ENCODE measurements at regions not wholly inside any gene's neighbourhood (a gene's known extent, or its start where the extent isn't known, plus 50 kb on each side); places are given as distances from the start of the nearest gene placed in this dataset.

DNA sequence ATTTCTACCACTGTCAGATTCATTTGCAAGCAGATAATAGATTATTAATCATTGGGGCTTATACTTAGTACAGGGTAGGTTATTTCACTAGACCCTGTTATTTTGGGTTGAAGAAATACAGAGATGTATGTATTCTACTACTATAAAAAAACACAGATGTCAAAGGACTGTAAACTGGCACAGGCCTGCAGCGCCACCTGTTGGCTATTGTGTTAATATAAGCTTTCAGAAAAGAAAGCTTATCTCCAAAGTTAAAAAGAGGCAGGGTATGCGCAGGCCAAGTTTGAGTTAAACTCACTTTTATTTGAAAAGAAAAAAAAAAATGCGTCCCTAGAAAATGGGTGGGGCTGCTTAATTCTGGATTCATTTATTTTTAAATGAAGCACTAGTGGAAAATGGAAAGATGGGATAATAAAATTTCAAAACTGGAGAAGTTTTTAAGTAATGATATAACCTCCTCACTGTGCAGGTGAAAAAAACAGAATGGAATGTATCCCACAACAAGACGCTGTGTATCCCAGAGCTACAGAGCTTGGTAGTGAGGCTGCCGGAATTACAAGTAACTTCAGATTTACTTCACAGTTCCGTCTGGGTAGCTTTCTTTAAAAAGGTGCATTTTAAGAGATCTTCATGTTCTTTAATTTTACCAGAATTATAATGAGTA lies 407.2 kb upstream of the TGFBR2 start:
- TF ChIP-seq TARDBP (IDR thresholded peaks at IDR 0.05) (no peak), FOXA1 (IDR thresholded peaks at IDR 0.05) (no peak), L3MBTL2 (conservative IDR thresholded peaks at IDR 0.05) (no peak), NFRKB (IDR thresholded peaks at IDR 0.05) (no peak), ZNF384 (IDR thresholded peaks at IDR 0.05) (no peak), FOXM1 (IDR thresholded peaks at IDR 0.05; ENCODE audit: borderline replicate concordance) (no peak), SP1 (IDR thresholded peaks at IDR 0.05) (no peak), LEF1 (IDR thresholded peaks at IDR 0.05; ENCODE audit: borderline replicate concordance) (no peak), ELF4 (IDR thresholded peaks at IDR 0.05) (no peak), HDGF (IDR thresholded peaks at IDR 0.05; ENCODE audit: borderline replicate concordance) (no peak), ARNT (IDR thresholded peaks at IDR 0.05) (no peak), SUZ12 (IDR thresholded peaks at IDR 0.05) (no peak), BHLHE40 (IDR thresholded peaks at IDR 0.05; ENCODE audit: borderline replicate concordance) (no peak), FOXK2 (IDR thresholded peaks at IDR 0.05) (no peak)
- TF ChIP-seq, protein P1, sequence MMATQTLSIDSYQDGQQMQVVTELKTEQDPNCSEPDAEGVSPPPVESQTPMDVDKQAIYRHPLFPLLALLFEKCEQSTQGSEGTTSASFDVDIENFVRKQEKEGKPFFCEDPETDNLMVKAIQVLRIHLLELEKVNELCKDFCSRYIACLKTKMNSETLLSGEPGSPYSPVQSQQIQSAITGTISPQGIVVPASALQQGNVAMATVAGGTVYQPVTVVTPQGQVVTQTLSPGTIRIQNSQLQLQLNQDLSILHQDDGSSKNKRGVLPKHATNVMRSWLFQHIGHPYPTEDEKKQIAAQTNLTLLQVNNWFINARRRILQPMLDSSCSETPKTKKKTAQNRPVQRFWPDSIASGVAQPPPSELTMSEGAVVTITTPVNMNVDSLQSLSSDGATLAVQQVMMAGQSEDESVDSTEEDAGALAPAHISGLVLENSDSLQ (IDR thresholded peaks at IDR 0.05) = no peak
- DNase-seq (ENCODE audit: extremely low spot score) = peak; percentile 32
- CTCF ChIA-PET = interaction anchor here (0.6 to 2.8 kb wide), 12 partner anchors 9 to 510 kb away, joined by 3 to 26 read pairs (median 4); no protein-coding TSS in a partner anchor
- POLR2A ChIA-PET = no interaction called here

DNA sequence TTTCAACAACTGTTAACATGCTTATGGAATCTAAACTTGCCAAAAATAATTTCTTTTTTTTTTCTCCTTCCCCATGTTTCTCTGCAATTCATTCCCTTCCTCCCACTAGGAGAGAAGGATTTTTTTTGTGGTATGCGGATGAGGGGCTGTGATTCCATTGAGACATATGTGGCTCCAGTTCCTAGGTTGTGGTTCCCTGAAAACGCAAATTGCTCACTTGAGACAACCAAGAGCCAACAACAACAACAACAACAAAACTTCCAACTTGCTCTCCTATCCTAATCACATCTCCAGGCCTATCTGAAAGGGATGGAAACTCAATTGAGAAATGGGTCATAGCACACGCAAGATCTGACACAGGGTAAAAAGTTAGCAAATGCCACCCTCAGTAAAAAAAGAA lies 406.5 kb upstream of the TGFBR2 start:
- POLR2A ChIA-PET = no interaction called here
- TF ChIP-seq SP1 (IDR thresholded peaks at IDR 0.05) = no peak
- TF ChIP-seq ZNF384 (IDR thresholded peaks at IDR 0.05) = no peak
- no peak for TF ChIP-seq FOXM1 (IDR thresholded peaks at IDR 0.05; ENCODE audit: borderline replicate concordance)
- no peak for TF ChIP-seq TARDBP (IDR thresholded peaks at IDR 0.05)
- TF ChIP-seq ARNT (IDR thresholded peaks at IDR 0.05) = no peak
- CTCF ChIA-PET = interaction anchor here (0.7 to 1.2 kb wide), 5 partner anchors 9 to 494 kb away, joined by 3 to 12 read pairs (median 4); no protein-coding TSS in a partner anchor
- no peak for DNase-seq (ENCODE audit: extremely low spot score)

DNA sequence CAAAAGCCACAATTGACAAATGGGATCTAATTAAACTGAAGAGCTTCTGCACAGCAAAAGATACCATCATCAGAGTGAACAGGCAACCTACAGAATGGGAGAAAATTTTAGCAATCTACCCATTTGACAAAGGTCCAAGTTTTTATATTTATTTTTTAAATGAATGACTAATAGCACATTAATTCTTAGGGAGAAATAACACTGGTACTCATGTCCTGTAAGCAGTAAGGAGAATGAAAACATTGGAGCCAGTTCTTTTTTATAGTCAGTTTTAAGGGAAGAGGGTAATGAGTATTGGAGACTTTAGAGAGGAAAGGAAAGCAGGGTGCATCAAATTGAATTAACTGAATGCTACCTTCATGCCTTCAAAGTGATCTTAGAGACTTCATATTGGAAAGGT lies 404.7 kb upstream of the TGFBR2 start:
- ChIA-PET CTCF (no interaction called here), POLR2A (no interaction called here)
- TF ChIP-seq LEF1 (IDR thresholded peaks at IDR 0.05; ENCODE audit: borderline replicate concordance) (no peak), BHLHE40 (IDR thresholded peaks at IDR 0.05; ENCODE audit: borderline replicate concordance) (no peak)
- DNase-seq (ENCODE audit: extremely low spot score) = no peak

DNA sequence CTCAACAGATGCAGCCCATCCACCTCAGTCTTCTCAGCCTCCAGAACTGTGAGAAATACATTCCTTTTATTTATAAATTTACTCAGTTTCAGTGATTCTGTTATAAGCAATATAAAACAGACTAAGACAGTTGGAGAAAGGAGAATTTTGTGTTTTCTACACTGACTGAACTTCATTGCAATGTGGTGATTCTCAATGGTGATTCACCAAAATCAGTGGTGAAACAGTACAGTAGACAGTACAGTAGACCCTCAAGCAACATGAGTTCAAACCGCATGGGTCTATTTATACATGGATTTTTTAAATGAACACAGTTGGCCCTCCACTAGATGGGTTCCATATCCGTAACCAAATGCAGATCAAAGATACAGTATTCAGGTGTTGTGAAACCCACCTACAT lies 403.1 kb upstream of the TGFBR2 start:
- DNase-seq (ENCODE audit: extremely low spot score) = no peak
- ChIA-PET CTCF (no interaction called here), POLR2A (no interaction called here)
- TF ChIP-seq CTBP1 (IDR thresholded peaks at IDR 0.05; ENCODE audit: borderline replicate concordance) (no peak), BHLHE40 (IDR thresholded peaks at IDR 0.05; ENCODE audit: borderline replicate concordance) (no peak), FOXK2 (IDR thresholded peaks at IDR 0.05) (no peak), ZNF384 (IDR thresholded peaks at IDR 0.05) (no peak), ELF4 (IDR thresholded peaks at IDR 0.05) (no peak), SP1 (IDR thresholded peaks at IDR 0.05) (no peak)
- TF ChIP-seq, protein P1 (IDR thresholded peaks at IDR 0.05) = no peak

DNA sequence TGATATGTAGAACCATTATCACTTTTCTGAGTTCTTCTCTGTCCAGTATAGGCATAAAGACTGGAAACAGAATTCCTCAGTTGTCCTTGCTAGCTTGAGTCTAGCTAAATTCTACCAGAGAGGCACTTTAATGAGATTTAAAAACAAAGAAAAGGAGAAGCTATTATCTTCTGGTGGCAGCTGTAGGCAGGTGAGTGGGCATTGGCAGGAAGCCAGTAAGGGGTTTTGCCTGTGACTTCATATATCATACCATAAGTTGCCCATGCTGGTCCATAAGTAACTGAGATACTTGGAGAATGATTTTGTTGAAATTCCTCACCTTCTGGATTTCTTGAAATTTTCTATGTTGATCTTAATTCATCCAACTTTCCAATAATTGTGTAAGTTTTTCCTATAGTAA lies 402.3 kb upstream of the TGFBR2 start:
- TF ChIP-seq L3MBTL2 (conservative IDR thresholded peaks at IDR 0.05) (no peak), ARNT (IDR thresholded peaks at IDR 0.05) (no peak), NFRKB (IDR thresholded peaks at IDR 0.05) (no peak), SP1 (IDR thresholded peaks at IDR 0.05) (no peak), HDGF (IDR thresholded peaks at IDR 0.05; ENCODE audit: borderline replicate concordance) (no peak), LEF1 (IDR thresholded peaks at IDR 0.05; ENCODE audit: borderline replicate concordance) (no peak), CTBP1 (IDR thresholded peaks at IDR 0.05; ENCODE audit: borderline replicate concordance) (no peak), BHLHE40 (IDR thresholded peaks at IDR 0.05; ENCODE audit: borderline replicate concordance) (no peak), SUZ12 (IDR thresholded peaks at IDR 0.05) (no peak)
- TF ChIP-seq, protein P1 (IDR thresholded peaks at IDR 0.05) = no peak
- POLR2A ChIA-PET = no interaction called here
- DNase-seq (ENCODE audit: extremely low spot score) = no peak
- CTCF ChIA-PET = interaction anchor here (0.7 kb wide), 1 partner anchor 96 kb away, joined by 3 read pairs; no protein-coding TSS in a partner anchor

DNA sequence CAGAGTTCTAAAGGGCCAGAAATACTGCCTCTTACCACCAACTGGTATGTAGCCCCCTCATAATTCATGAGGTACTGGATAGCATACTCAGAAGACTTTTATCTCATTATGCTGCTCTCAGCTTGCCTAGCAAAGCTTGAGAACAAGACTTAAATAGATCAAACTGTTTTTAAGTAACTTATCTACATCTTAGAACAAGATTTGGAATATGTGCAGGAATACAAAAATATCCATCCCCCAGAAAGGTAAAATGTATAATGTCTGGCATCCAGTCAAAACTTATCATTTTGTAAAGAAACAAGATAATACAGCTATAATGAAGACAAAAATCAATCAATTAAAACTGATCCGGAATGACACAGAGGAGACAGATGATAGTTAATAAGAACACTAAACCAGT lies 400.4 kb upstream of the TGFBR2 start:
- POLR2A ChIA-PET = no interaction called here
- TF ChIP-seq TARDBP (IDR thresholded peaks at IDR 0.05) (no peak), HDGF (IDR thresholded peaks at IDR 0.05; ENCODE audit: borderline replicate concordance) (no peak), FOXM1 (IDR thresholded peaks at IDR 0.05; ENCODE audit: borderline replicate concordance) (no peak), L3MBTL2 (conservative IDR thresholded peaks at IDR 0.05) (no peak), LEF1 (IDR thresholded peaks at IDR 0.05; ENCODE audit: borderline replicate concordance) (no peak), ARNT (IDR thresholded peaks at IDR 0.05) (no peak), SP1 (IDR thresholded peaks at IDR 0.05) (no peak), FOXA1 (IDR thresholded peaks at IDR 0.05) (no peak), FOXK2 (IDR thresholded peaks at IDR 0.05) (no peak), BHLHE40 (IDR thresholded peaks at IDR 0.05; ENCODE audit: borderline replicate concordance) (no peak), ELF4 (IDR thresholded peaks at IDR 0.05) (no peak), CTBP1 (IDR thresholded peaks at IDR 0.05; ENCODE audit: borderline replicate concordance) (no peak), ZNF384 (IDR thresholded peaks at IDR 0.05) (no peak), NFRKB (IDR thresholded peaks at IDR 0.05) (no peak), SUZ12 (IDR thresholded peaks at IDR 0.05) (no peak)
- TF ChIP-seq, protein P1 (IDR thresholded peaks at IDR 0.05) = no peak
- CTCF ChIA-PET = no interaction called here

More for the DNA sequence above, 400.4 kb upstream of the TGFBR2 start:
- DNase-seq (ENCODE audit: extremely low spot score) = no peak

Data from HEK293T (cell line).